HPDE6-E6E7 (cell line): ENCODE measurements at regions not wholly inside any gene's neighbourhood (a gene's known extent, or its start where the extent isn't known, plus 50 kb on each side); places are given as distances from the start of the nearest gene placed in this dataset.
"Not testable (repeated sequence)": the region's sequence is repeated elsewhere in the genome, so short reads cannot be mapped to it uniquely, and the experiment has no call there.

Experiments
- DNase-seq: peaks from one replicate; pipeline ENCODE4 v3.0.0; 2011; ENCODE audit warnings: missing footprints; ENCODE audit errors: extremely low spot score

DNA sequence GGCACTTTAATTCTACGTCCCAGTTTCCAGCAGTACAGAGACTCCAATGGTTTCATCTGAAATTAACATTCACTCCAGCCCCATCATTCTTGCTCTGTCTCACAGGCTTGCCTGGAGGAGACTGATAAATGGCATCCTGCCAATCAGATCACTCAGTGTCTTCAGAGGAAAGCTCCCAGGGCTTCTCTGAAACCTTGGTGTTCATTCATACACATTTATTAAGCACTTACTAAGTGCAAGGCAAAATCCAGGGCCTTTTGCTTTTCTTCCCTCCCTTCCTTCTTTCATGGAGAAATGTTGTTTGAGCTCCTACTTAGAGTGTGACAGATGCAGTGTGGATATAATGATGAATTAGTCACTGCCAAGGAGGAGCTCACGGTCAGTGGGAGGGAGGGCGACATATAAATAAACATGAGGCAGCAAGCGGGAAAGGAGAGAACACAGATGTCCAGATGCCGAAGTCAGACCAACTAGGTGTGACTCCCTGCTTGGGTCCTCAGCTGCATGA, 106.7 kb upstream of the DTNBP1 start:
- DNase-seq = no peak

DNA sequence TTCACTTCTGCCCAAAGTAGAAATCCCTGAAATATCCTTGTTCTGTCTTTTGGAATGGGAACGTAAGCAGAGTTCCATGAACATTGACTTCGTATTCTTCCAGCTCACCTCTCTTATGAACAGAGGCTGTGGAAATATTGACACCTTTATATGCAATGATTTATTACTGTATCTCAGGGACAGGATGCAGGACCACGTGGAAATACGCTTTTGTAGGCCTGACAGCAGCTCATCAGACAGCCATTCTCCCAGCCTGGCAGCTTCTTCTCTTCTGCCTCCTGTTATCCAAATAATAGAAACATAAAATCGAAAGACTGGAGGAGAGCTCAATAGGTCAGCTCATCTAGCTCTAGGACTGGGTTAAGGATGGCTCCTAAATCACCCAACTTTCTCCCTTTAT, 106.2 kb upstream of the DTNBP1 start:
- no peak for DNase-seq

GRCh38 chr6:15763837-15764236, 101.0 kb upstream of the DTNBP1 start:
- no peak for DNase-seq

DNA sequence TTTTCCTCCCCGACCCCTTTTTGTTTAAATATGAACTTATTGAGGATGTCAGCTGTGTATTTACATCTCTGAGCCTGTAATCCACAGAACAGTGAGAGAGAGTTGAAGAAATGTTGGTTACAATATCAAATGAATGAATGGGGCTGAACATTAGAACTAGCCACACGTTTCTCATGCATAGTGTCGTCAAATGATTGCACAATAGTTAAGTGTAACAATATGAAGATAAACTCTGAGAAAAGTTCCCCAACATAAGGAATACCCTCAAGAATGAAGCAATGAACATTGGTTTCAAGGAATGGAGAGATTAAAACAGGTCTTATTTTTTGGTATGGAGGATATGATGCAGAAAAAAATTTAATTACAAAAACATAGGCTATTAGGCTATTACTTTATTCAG, 100.5 kb upstream of the DTNBP1 start:
- no peak for DNase-seq

DNA sequence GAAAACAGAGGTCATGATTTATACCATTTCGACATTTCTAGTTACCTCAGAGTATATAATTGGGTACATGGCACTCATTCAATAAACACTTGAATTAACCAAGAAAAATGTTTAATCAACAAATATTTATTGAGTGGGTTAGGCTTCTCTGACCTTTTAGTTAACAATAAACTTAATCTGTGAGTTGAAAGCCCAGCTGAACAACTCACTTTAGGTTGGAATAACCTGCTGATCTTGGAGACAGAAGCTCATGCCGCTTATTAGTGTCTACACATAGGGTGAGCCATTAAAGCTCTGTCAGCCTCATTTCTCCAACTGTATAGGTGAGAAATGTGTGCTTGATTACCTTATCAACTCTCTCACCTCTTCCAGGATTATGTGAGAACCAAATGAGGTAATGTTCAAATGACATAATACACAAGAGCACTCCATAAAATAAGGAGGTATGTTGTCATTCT, 98.2 kb upstream of the DTNBP1 start:
- DNase-seq = no peak

GRCh38 chr6:15758631-15759215, 95.9 kb upstream of the DTNBP1 start:
- DNase-seq = no peak

DNA sequence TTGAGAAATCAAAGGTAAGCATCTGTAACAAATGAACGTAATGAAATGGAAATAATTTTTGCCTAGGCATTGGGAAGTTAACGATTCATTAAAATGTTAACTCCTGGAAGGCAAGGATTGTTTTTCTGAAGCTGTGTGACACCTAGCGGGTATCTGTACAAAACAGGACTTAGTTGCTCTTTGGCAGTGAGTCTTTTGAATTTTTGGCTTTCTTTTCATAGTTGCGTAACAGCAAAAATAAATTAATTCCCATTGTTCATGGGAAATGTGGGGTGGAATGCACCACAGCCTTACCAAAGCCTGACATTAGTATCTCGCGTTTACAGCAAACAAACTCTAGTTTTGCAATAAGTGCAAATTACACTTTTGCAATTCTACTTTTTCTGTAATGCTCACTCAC, 92.7 kb upstream of the DTNBP1 start:
- no peak for DNase-seq

DNA sequence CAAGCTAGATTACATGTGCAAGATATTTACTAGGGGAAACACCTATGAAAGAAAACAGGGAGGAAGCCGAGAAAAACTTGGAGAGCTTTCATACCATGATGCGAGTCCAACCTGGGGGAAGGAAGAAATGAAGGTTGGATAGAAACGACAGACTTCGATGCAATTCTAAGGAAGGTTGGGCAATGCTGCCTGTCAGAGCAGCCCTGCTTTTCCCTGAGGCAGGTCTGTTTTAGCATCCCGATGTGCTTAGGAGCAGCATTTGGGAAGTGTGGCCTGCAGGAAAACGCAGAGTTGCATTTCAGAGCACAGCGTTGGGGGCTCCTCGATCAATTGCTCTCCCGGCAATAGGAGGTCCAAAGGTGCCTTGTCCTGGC, 91.9 kb upstream of the DTNBP1 start:
- DNase-seq = no peak

- DNase-seq = no peak
Measured at GRCh38 chr6:15754035-15754705, 91.3 kb upstream of the DTNBP1 start.

- DNase-seq = no peak
Measured at GRCh38 chr6:15752820-15753219, 90.0 kb upstream of the DTNBP1 start.

DNA sequence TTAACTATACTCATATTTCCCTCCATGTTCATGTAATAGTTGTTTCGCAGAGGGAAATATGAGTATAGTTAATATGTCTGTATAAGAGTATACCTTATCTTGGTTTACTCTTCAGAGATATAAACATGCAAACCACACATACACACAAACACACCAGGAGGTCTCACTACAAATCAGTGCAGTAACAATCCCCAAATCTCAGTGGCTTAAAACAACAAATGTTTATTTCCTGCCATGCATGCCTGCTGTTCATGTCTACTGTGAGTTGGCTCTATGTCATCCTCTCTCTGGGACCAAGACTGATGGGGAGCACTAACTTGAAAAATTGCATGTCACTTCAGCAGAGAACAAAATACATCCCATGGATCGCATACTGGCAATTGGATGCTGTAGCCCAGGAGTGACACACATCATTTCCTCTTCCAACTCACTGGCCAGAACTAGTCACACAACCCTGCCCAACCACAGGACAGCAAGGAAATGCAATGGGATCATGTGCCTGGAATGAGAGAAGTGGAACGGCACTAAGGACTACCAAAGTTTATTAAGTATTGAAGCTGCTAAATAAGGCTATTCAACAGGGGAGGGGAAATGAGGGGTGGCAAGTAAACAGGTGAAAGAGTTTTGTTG, 89.0 kb upstream of the DTNBP1 start:
- DNase-seq = no peak

DNA sequence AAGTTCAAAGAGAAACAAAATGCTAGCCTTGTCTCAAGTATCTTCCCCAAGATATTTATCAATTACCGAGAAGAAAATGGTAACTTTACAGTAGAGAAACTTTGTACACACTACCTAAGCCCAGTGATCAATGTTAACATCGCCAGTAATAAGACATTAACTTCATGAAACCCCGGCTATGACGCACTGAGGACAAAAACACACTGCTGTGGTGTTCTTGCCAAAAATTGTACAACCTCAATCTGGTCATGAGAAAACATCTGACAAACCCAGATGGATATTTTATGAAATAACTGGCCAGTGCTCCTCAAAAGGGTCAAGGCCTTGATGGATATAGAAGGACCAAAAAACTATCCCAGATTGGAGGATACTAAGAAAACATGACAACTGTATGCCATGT, 85.5 kb upstream of the DTNBP1 start:
- no peak for DNase-seq

DNA sequence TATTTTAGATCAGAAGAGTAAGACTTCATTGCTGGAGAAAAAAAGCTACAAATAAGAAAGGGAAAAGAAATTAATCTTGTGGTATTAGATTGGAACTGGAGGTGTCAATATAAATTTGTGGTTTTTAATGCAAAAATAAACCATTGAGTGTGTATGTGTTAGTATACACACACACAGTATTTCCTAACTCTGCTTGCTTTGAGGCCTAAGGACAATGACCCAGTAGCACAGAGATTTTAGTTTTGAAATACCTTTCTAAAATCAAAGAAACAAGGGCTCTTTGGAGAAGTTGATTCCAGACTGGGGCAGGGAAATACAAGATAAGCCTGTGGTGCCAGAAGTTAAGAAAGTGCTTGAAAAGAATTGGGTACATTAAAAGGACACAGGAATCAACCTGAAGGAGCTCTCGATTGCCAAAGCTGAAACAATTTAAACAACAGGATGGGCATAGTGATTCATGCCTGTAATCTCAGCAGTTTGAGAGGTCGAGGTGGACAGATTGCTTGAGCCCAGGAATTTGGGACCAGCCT, 84.6 kb upstream of the DTNBP1 start:
- DNase-seq = no peak

- DNase-seq = no peak
Measured at GRCh38 chr6:15745781-15746180, 83.0 kb upstream of the DTNBP1 start.

GRCh38 chr6:15744818-15745402, 82.1 kb upstream of the DTNBP1 start:
- no peak for DNase-seq

DNA sequence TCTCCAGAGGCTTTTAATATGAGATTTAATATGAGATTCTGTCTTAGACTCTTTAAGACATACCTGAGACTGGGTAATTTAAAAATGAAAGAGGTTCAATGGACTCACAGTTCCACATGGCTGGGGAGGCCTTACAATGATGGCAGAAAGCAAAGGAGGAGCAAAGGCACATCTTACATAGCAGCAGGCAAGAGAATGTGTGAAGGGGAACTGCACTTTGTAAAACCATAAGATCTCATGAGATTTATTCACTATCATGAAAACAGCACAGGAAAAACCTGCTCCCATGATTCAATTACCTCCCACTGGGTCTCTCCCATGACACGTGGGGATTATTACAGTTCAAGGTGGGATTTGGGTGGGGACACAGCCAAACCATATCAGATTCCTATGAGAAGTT, 79.2 kb upstream of the DTNBP1 start:
- DNase-seq = not testable (repeated sequence)

GRCh38 chr6:15741405-15741804, 78.6 kb upstream of the DTNBP1 start:
- no peak for DNase-seq

DNA sequence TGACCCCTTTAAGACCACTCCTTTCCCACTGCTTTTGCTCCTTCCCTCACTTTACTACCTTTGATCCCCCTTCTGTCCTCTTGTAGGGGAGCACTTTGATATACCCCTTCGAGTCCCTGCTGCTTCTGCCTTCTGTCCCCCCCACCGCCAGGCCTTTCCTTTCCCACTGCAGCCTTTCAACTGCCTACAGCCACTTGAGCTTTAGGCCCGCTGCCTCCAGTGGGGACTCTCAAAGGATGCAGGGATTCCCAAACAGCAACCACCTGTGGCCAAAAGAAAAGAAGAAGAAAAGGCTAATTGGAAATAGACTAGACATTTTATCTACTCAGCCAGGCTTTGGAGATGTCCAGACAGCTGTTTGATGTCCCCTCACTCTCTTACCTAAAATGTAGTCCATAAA, 77.0 kb upstream of the DTNBP1 start:
- no peak for DNase-seq

DNA sequence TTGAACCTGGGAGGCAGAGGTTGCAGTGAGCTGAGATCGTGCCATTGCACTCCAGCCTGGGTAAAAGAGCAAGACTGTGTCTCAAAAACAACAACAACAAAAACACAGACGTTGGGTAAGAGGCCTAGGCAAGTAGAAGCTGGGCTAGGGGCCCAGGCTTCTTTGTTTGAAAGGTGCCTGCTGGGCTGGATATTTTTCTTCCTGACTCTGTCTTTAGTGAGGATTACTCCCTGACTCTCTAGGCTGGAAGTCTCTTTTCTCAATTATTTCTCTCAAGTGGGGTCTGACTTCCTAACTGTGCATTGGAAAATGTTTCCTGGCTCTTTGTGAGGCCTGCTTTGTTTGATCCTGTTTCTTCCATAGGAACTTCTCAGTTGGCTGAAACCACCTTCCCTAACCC, 76.5 kb upstream of the DTNBP1 start:
- no peak for DNase-seq

GRCh38 chr6:15738195-15738594, 75.4 kb upstream of the DTNBP1 start:
- not testable (repeated sequence) for DNase-seq

- DNase-seq = no peak
Measured at GRCh38 chr6:15736297-15736696, 73.5 kb upstream of the DTNBP1 start.

DNA sequence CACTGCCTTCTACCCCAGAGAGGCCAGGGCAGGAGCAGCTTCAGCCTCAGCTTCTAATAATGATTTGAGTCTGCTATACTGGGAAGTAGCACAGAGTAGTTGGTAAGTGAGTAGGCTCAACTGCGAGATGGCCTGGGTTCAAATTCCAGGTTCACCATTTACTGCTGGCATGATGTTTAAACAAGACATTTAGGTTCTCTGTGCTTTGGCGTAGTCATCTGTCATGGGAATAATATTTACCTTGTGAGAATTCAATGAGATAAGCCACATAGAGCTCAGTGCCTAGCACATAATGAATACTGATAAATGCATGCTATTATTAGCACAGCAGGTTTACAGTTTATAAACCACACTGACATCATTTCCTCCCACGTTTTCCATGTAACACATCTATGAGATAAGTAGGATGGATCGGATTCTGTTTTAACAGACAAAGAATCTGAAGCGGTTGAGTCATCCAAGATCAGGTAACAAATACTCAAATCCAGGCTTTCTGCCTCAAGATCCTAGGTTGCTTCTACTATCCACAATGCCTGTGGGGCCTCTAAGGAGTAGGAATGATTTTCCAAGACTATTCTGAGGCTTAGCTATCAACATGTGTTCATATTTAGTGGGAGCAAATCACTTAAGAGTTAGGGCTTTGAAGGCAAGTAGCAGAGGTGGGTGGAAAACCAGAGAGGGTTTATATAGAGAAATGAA, 72.9 kb upstream of the DTNBP1 start:
- peak; percentile 17 for DNase-seq
